Upper lobe of left lung (tissue), 6 donors: ENCODE measurements at regions not wholly inside any gene's neighbourhood (a gene's known extent, or its start where the extent isn't known, plus 50 kb on each side); places are given as distances from the start of the nearest gene placed in this dataset.

Experiments
- ATAC-seq, 2 donors: fragments of 200-7000 bp; cut with Tn5 transposase; one replicate each; pipeline ENCODE4 v1.9.1; 2022; ENCODE audit warnings: mild to moderate bottlenecking in 2 of 2, moderate library complexity in 2 of 2; ENCODE audit not compliant: low FRiP score in 2 of 2
- DNase-seq, 2 donors: peaks; one replicate each; pipeline ENCODE4 v3.0.0-alpha.2; 2019 to 2020
- H3K27ac ChIP-seq, 4 donors: fragments of 200-600 bp; sonication (generic); one replicate each; pipeline ENCODE4 v1.5.1; 2016 to 2019
- H3K27me3 ChIP-seq, 4 donors: fragments of 200-600 bp; sonication (generic); one replicate each; pipeline ENCODE4 v1.5.1; 2017 to 2019
- H3K36me3 ChIP-seq, 4 donors: fragments of 200-600 bp; sonication (generic); one replicate each; pipeline ENCODE4 v1.5.1; 2016 to 2019
- H3K4me1 ChIP-seq, 4 donors: fragments of 200-600 bp; sonication (generic); one replicate each; pipeline ENCODE4 v1.5.1; 2018 to 2019
- H3K4me3 ChIP-seq, 4 donors: fragments of 200-600 bp; sonication (generic); one replicate each; pipeline ENCODE4 v1.5.1; 2017 to 2019; ENCODE audit warnings: mild to moderate bottlenecking in 2 of 4, moderate library complexity in 1 of 4
- H3K9me3 ChIP-seq, 4 donors: fragments of 200-600 bp; sonication (generic); one replicate each; pipeline ENCODE4 v1.5.1; 2018 to 2019
- CTCF ChIP-seq, 6 experiments: fragments of 450-650 bp in 4 of 6; fragments of 200-600 bp in 2 of 6; sonication (generic) in 2 of 6; IDR thresholded peaks; one replicate each; pipeline ENCODE4 v1.5.1; 2016 to 2019; ENCODE audit warnings: antibody characterized with exemption in 6 of 6
- EP300 ChIP-seq, 4 donors: sonication (generic); formaldehyde crosslinking; IDR thresholded peaks; one replicate each; pipeline ENCODE4 v1.5.1; 2017; ENCODE audit warnings: antibody characterized with exemption in 4 of 4, control low read depth in 2 of 4
- POLR2A ChIP-seq, 4 donors: fragments of 450-650 bp; IDR thresholded peaks; one replicate each; pipeline ENCODE4 v1.5.1; 2016 to 2017; ENCODE audit warnings: antibody characterized with exemption in 4 of 4, mild to moderate bottlenecking in 2 of 4
- POLR2AphosphoS5 ChIP-seq, 2 donors: sonication (generic); formaldehyde crosslinking; IDR thresholded peaks; one replicate each; pipeline ENCODE4 v1.5.1; 2017; ENCODE audit warnings: antibody characterized with exemption in 2 of 2
- WGBS, 2 donors: methylation state at CpG; one replicate each; pipeline ENCODE4 v1.1.5; 2017 to 2018; 5-methylcytosine and 5-hydroxymethylcytosine counted together
- donor health status: DM: no; HTN: no; CAD: no; lungs with moderate emphysema.
- donor health status: DM: no; HTN: yes; CAD: no; lungs with severe emphysema.

GRCh38 chr20:22815206-22815551, 219.9 kb upstream of the SSTR4 start:
- TF ChIP-seq POLR2A (IDR thresholded peaks at IDR 0.05) = no peak
- TF ChIP-seq EP300 (IDR thresholded peaks at IDR 0.05) = no peak
- no peak for TF ChIP-seq POLR2AphosphoS5 (IDR thresholded peaks at IDR 0.05)
- no peak for TF ChIP-seq CTCF (IDR thresholded peaks at IDR 0.05)
- Histone ChIP-seq H3K9me3 (no peaks in the 10 kb centered on the region), H3K27me3 (no peaks in the 10 kb centered on the region), H3K36me3 (no peaks in the 10 kb centered on the region), H3K27ac (no peak overlapping the region), H3K4me3 (no peak overlapping the region), H3K4me1 (peaks cover 8 to 14% (median 13%) of the 10 kb centered on the region in 4 donors)
- 69 to 75% methylated on average over 5 of the region's 5 CpGs for WGBS, 2 donors
- DNase-seq (no peak), ATAC-seq (no peak)

GRCh38 chr20:22815603-22816315, 219.4 kb upstream of the SSTR4 start:
- H3K9me3 ChIP-seq = no peaks in the 10 kb centered on the region
- no peak overlapping the region for H3K27ac ChIP-seq
- no peaks in the 10 kb centered on the region for H3K36me3 ChIP-seq
- no peaks in the 10 kb centered on the region for H3K27me3 ChIP-seq
- H3K4me1 ChIP-seq = peaks cover 5 to 10% (median 8%) of the 10 kb centered on the region in 4 donors
- DNase-seq = no peak
- no peak overlapping the region for H3K4me3 ChIP-seq
- ATAC-seq = no peak
- TF ChIP-seq POLR2AphosphoS5 (IDR thresholded peaks at IDR 0.05) = no peak
- WGBS, 2 donors = 60 to 63% methylated on average over 9 of the region's 9 CpGs

GRCh38 chr20:22818636-22819035, 216.5 kb upstream of the SSTR4 start:
- no peaks in the 10 kb centered on the region for H3K27me3 ChIP-seq
- H3K9me3 ChIP-seq = no peaks in the 10 kb centered on the region
- WGBS, 2 donors = 80 to 88% methylated on average over 4 of the region's 4 CpGs
- TF ChIP-seq EP300 (IDR thresholded peaks at IDR 0.05) (no peak), POLR2A (IDR thresholded peaks at IDR 0.05) (no peak), CTCF (IDR thresholded peaks at IDR 0.05) (no peak), POLR2AphosphoS5 (IDR thresholded peaks at IDR 0.05) (no peak)
- no peak for ATAC-seq
- H3K4me3 ChIP-seq = no peak overlapping the region
- H3K36me3 ChIP-seq = no peaks in the 10 kb centered on the region
- H3K4me1 ChIP-seq = no peaks in the 10 kb centered on the region
- DNase-seq = no peak
- no peak overlapping the region for H3K27ac ChIP-seq

GRCh38 chr20:22819112-22819511, 216.0 kb upstream of the SSTR4 start:
- Histone ChIP-seq H3K36me3 (no peaks in the 10 kb centered on the region), H3K4me1 (no peaks in the 10 kb centered on the region), H3K27ac (no peak overlapping the region), H3K27me3 (no peaks in the 10 kb centered on the region), H3K4me3 (no peak overlapping the region), H3K9me3 (no peaks in the 10 kb centered on the region)
- no peak for ATAC-seq
- no peak for DNase-seq
- TF ChIP-seq POLR2AphosphoS5 (IDR thresholded peaks at IDR 0.05) (no peak), EP300 (IDR thresholded peaks at IDR 0.05) (no peak), CTCF (IDR thresholded peaks at IDR 0.05) (no peak), POLR2A (IDR thresholded peaks at IDR 0.05) (no peak)
- 75 to 78% methylated on average over 4 of the region's 4 CpGs for WGBS, 2 donors

- Histone ChIP-seq H3K27ac (no peak overlapping the region), H3K27me3 (no peaks in the 10 kb centered on the region), H3K4me3 (no peak overlapping the region), H3K9me3 (no peaks in the 10 kb centered on the region), H3K4me1 (no peaks in the 10 kb centered on the region), H3K36me3 (no peaks in the 10 kb centered on the region)
- ATAC-seq (no peak), DNase-seq (no peak)
- TF ChIP-seq POLR2A (IDR thresholded peaks at IDR 0.05) = no peak
- no peak for TF ChIP-seq POLR2AphosphoS5 (IDR thresholded peaks at IDR 0.05)
- no peak for TF ChIP-seq CTCF (IDR thresholded peaks at IDR 0.05)
- WGBS, 2 donors = 60 to 71% methylated on average over 2 of the region's 2 CpGs
Measured at GRCh38 chr20:22819784-22820183, 215.3 kb upstream of the SSTR4 start.
